ENCODE measurements at regions not wholly inside any gene's neighbourhood (a gene's known extent, or its start where the extent isn't known, plus 50 kb on each side); places are given as distances from the start of the nearest gene placed in this dataset.

- no peak for DNase-seq
Measured at GRCh38 chr10:128629111-128630096, 503.2 kb upstream of the MKI67 start.

GRCh38 chr10:128630787-128631252 lies 504.6 kb upstream of the MKI67 start:
- DNase-seq = no peak

- no peak for DNase-seq
Measured at GRCh38 chr10:128631801-128632241, 505.6 kb upstream of the MKI67 start.

- no peak for DNase-seq
Measured at GRCh38 chr10:128632694-128633093, 506.5 kb upstream of the MKI67 start.

- no peak for DNase-seq
Measured at GRCh38 chr10:128633864-128634540, 507.8 kb upstream of the MKI67 start.

- no peak for DNase-seq
Measured at GRCh38 chr10:128642023-128642422, 515.8 kb upstream of the MKI67 start.

GRCh38 chr10:128642502-128642901 lies 516.3 kb upstream of the MKI67 start:
- DNase-seq = no peak

- DNase-seq = no peak
Measured at GRCh38 chr10:128643658-128644057, 517.4 kb upstream of the MKI67 start.

GRCh38 chr10:128645486-128645885 lies 519.3 kb upstream of the MKI67 start:
- no peak for DNase-seq

- no peak for DNase-seq
Measured at GRCh38 chr10:128646956-128647355, 520.7 kb upstream of the MKI67 start.

- no peak for DNase-seq
Measured at GRCh38 chr10:128657548-128657947, 531.3 kb upstream of the MKI67 start.

- no peak for DNase-seq
Measured at GRCh38 chr10:128660726-128661125, 534.5 kb upstream of the MKI67 start.

- no peak for DNase-seq
Measured at GRCh38 chr10:128661404-128662197, 535.4 kb upstream of the MKI67 start.

GRCh38 chr10:128662520-128662919 lies 536.3 kb upstream of the MKI67 start:
- DNase-seq = no peak

- no peak for DNase-seq
Measured at GRCh38 chr10:128664729-128665128, 538.5 kb upstream of the MKI67 start.

- DNase-seq = no peak
Measured at GRCh38 chr10:128675405-128675804, 549.2 kb upstream of the MKI67 start.

- no peak for DNase-seq
Measured at GRCh38 chr10:128680116-128680515, 553.9 kb upstream of the MKI67 start.

GRCh38 chr10:128684215-128684614 lies 558.0 kb upstream of the MKI67 start:
- DNase-seq = no peak

- no peak for DNase-seq
Measured at GRCh38 chr10:128686630-128687278, 560.5 kb upstream of the MKI67 start.

- no peak for DNase-seq
Measured at GRCh38 chr10:128687408-128687807, 561.2 kb upstream of the MKI67 start.

GRCh38 chr10:128687927-128688549 lies 561.8 kb upstream of the MKI67 start:
- no peak for DNase-seq

GRCh38 chr10:128689667-128690066 lies 563.4 kb upstream of the MKI67 start:
- DNase-seq = no peak
